ENCODE measurements at regions not wholly inside any gene's neighbourhood (a gene's known extent, or its start where the extent isn't known, plus 50 kb on each side); places are given as distances from the start of the nearest gene placed in this dataset.

DNA sequence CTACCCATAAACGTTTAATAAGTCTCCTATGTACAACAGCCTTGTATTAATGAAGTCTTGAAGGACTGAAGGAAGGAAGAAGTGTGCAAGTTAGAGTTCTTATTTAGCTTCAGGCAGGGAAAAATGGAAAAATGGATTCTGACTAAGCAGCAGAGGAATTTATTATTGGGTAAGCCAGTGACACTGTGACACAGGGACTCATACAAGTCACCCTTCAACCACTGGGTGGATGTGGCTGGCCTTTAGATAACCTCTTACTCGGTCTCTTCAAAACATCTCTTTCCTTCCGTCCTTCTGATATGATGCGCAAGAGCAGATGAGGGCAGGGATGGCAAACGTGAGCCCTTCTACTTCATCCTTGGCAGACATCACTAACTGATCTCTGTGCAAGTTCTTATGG is 145.6 kb downstream of the DHX35 start:
- Histone ChIP-seq H3K4me1 (ENCODE audit: insufficient read depth, low read length) (peaks cover 3% of the 10 kb centered on the region), H3K9me3 (ENCODE audit: low read depth, low read length) (peaks cover 3% of the 10 kb centered on the region), H3K4me3 (ENCODE audit: insufficient read depth, low read length) (no peak overlapping the region), H3K36me3 (ENCODE audit: insufficient read depth, low read length) (no peaks in the 10 kb centered on the region), H2AFZ (ENCODE audit: low read length) (no peak overlapping the region), H3K79me2 (ENCODE audit: insufficient read depth, low read length) (no peaks in the 10 kb centered on the region), H3K4me2 (ENCODE audit: insufficient read depth, low read length) (no peak overlapping the region), H4K20me1 (ENCODE audit: insufficient read depth, low read length) (no peaks in the 10 kb centered on the region), H3K27me3 (ENCODE audit: insufficient read depth, low read length) (no peaks in the 10 kb centered on the region), H3K27ac (ENCODE audit: low read depth, low read length) (no peak overlapping the region)
- TF ChIP-seq CTCF (IDR thresholded peaks at IDR 0.05; ENCODE audit: extremely low read depth, low read depth, low read length), result no peak
- no peak for DNase-seq (ENCODE audit: insufficient read length, low spot score, missing footprints)

- peaks cover 3% of the 10 kb centered on the region for H3K4me1 ChIP-seq (ENCODE audit: insufficient read depth, low read length)
- H3K79me2 ChIP-seq (ENCODE audit: insufficient read depth, low read length), result no peaks in the 10 kb centered on the region
- H3K4me3 ChIP-seq (ENCODE audit: insufficient read depth, low read length), result no peak overlapping the region
- no peaks in the 10 kb centered on the region for H3K27me3 ChIP-seq (ENCODE audit: insufficient read depth, low read length)
- H3K36me3 ChIP-seq (ENCODE audit: insufficient read depth, low read length), result no peaks in the 10 kb centered on the region
- DNase-seq (ENCODE audit: insufficient read length, low spot score, missing footprints), result no peak
- no peak overlapping the region for H2AFZ ChIP-seq (ENCODE audit: low read length)
- H3K27ac ChIP-seq (ENCODE audit: low read depth, low read length), result no peak overlapping the region
- H4K20me1 ChIP-seq (ENCODE audit: insufficient read depth, low read length), result no peaks in the 10 kb centered on the region
- no peak overlapping the region for H3K4me2 ChIP-seq (ENCODE audit: insufficient read depth, low read length)
- H3K9me3 ChIP-seq (ENCODE audit: low read depth, low read length), result peaks cover 3% of the 10 kb centered on the region
- TF ChIP-seq CTCF (IDR thresholded peaks at IDR 0.05; ENCODE audit: extremely low read depth, low read depth, low read length), result no peak
These were observed 144.6 kb downstream of the DHX35 start for GRCh38 chr20:39106791-39107190.

- Histone ChIP-seq H2AFZ (ENCODE audit: low read length) (no peak overlapping the region), H3K4me3 (ENCODE audit: insufficient read depth, low read length) (no peak overlapping the region), H3K4me2 (ENCODE audit: insufficient read depth, low read length) (no peak overlapping the region), H4K20me1 (ENCODE audit: insufficient read depth, low read length) (no peaks in the 10 kb centered on the region), H3K27ac (ENCODE audit: low read depth, low read length) (no peak overlapping the region), H3K36me3 (ENCODE audit: insufficient read depth, low read length) (no peaks in the 10 kb centered on the region), H3K9me3 (ENCODE audit: low read depth, low read length) (peaks cover 3% of the 10 kb centered on the region), H3K79me2 (ENCODE audit: insufficient read depth, low read length) (no peaks in the 10 kb centered on the region), H3K4me1 (ENCODE audit: insufficient read depth, low read length) (peaks cover 3% of the 10 kb centered on the region), H3K27me3 (ENCODE audit: insufficient read depth, low read length) (no peaks in the 10 kb centered on the region)
- TF ChIP-seq CTCF (IDR thresholded peaks at IDR 0.05; ENCODE audit: extremely low read depth, low read depth, low read length), result no peak
- DNase-seq (ENCODE audit: insufficient read length, low spot score, missing footprints), result no peak
These were observed 143.4 kb downstream of the DHX35 start for GRCh38 chr20:39105551-39105950.

GRCh38 chr20:39103732-39104131 is 141.6 kb downstream of the DHX35 start:
- DNase-seq (ENCODE audit: insufficient read length, low spot score, missing footprints), result no peak
- Histone ChIP-seq H2AFZ (ENCODE audit: low read length) (no peak overlapping the region), H3K4me2 (ENCODE audit: insufficient read depth, low read length) (no peak overlapping the region), H3K27me3 (ENCODE audit: insufficient read depth, low read length) (no peaks in the 10 kb centered on the region), H4K20me1 (ENCODE audit: insufficient read depth, low read length) (no peaks in the 10 kb centered on the region), H3K4me3 (ENCODE audit: insufficient read depth, low read length) (no peak overlapping the region), H3K9me3 (ENCODE audit: low read depth, low read length) (peaks cover 3% of the 10 kb centered on the region), H3K36me3 (ENCODE audit: insufficient read depth, low read length) (no peaks in the 10 kb centered on the region), H3K27ac (ENCODE audit: low read depth, low read length) (no peak overlapping the region), H3K4me1 (ENCODE audit: insufficient read depth, low read length) (peaks cover 3% of the 10 kb centered on the region), H3K79me2 (ENCODE audit: insufficient read depth, low read length) (no peaks in the 10 kb centered on the region)
- TF ChIP-seq CTCF (IDR thresholded peaks at IDR 0.05; ENCODE audit: extremely low read depth, low read depth, low read length), result no peak
